Esophagus squamous epithelium (tissue), 5 donors: ENCODE measurements at regions not wholly inside any gene's neighbourhood (a gene's known extent, or its start where the extent isn't known, plus 50 kb on each side); places are given as distances from the start of the nearest gene placed in this dataset.

Experiments
- DNase-seq: peaks from one replicate; lab custom pipeline; 2025; lab: John Stamatoyannopoulos, UW
- H3K27ac ChIP-seq, 4 donors: fragments of 200-600 bp; sonication (generic); one replicate each; pipeline ENCODE4 v1.5.1; 2016 to 2019; ENCODE audit warnings: mild to moderate bottlenecking in 1 of 4
- H3K27me3 ChIP-seq, 4 donors: fragments of 200-600 bp; sonication (generic); 1 replicate in 3 of 4; 2 replicates in 1 of 4; pipeline versions ENCODE4 v1.5.1 to v1.6.0; 2017 to 2021; ENCODE audit warnings: antibody characterized with exemption in 1 of 4
- H3K36me3 ChIP-seq, 3 donors: fragments of 200-600 bp; sonication (generic); one replicate each; pipeline ENCODE4 v1.5.1; 2016 to 2019
- H3K4me1 ChIP-seq, 3 donors: fragments of 200-600 bp; sonication (generic); one replicate each; pipeline ENCODE4 v1.5.1; 2017 to 2019
- H3K4me3 ChIP-seq, 4 donors: fragments of 200-600 bp; sonication (generic); 1 replicate in 3 of 4; 2 replicates in 1 of 4; pipeline ENCODE4 v1.5.1; 2016 to 2019; ENCODE audit warnings: mild to moderate bottlenecking in 2 of 4, moderate library complexity in 1 of 4
- H3K9me3 ChIP-seq, 3 donors: fragments of 200-600 bp; sonication (generic); one replicate each; pipeline ENCODE4 v1.5.1; 2016 to 2019
- CTCF ChIP-seq, 6 experiments: fragments of 450-650 bp in 4 of 6; fragments of 200-600 bp in 2 of 6; sonication (generic) in 2 of 6; IDR thresholded peaks; one replicate each; pipeline ENCODE4 v1.5.1; 2016 to 2019; ENCODE audit warnings: antibody characterized with exemption in 6 of 6, mild to moderate bottlenecking in 4 of 6, moderate library complexity in 4 of 6
- POLR2A ChIP-seq, 4 donors: fragments of 450-650 bp; IDR thresholded peaks; one replicate each; pipeline ENCODE4 v1.6.1; 2017; ENCODE audit warnings: antibody characterized with exemption in 4 of 4, mild to moderate bottlenecking in 4 of 4, moderate library complexity in 3 of 4
- WGBS, 2 donors: methylation state at CpG; one replicate each; pipeline ENCODE4 v1.1.5; 2018; 5-methylcytosine and 5-hydroxymethylcytosine counted together
- intact Hi-C: fragments of 100-400 bp; cut with DNase I; formaldehyde crosslinking; loops from one replicate; pipeline ENCODE4 v1.15.0; 2022
- donor health status: DM: yes; HTN: yes; CAD: no.

- Histone ChIP-seq H3K27me3 (no peaks in the 10 kb centered on the region), H3K36me3 (no peaks in the 10 kb centered on the region), H3K4me3 (no peak overlapping the region), H3K9me3 (no peaks in the 10 kb centered on the region), H3K4me1 (peaks cover 0 to 21% (median 11%) of the 10 kb centered on the region in 3 donors), H3K27ac (no peak overlapping the region)
- intact Hi-C loops, result no loop called here
- 88 to 98% methylated on average over 4 of the region's 4 CpGs for WGBS, 2 donors
- DNase-seq, result no peak
- TF ChIP-seq CTCF (IDR thresholded peaks at IDR 0.05) (no peak), POLR2A (IDR thresholded peaks at IDR 0.05) (no peak)
Observed at GRCh38 chr10:78766603-78767002, 302.2 kb upstream of the ZMIZ1 start.

GRCh38 chr10:78768041-78768835 is 300.5 kb upstream of the ZMIZ1 start:
- Histone ChIP-seq H3K27ac (no peak overlapping the region), H3K4me1 (peaks cover 0 to 23% (median 10%) of the 10 kb centered on the region in 3 donors), H3K36me3 (no peaks in the 10 kb centered on the region), H3K9me3 (no peaks in the 10 kb centered on the region), H3K27me3 (no peaks in the 10 kb centered on the region), H3K4me3 (no peak overlapping the region)
- intact Hi-C loops, result no loop called here
- 71 to 89% methylated on average over 8 to 10 of the region's 14 CpGs for WGBS, 2 donors
- DNase-seq, result no peak
- TF ChIP-seq CTCF (IDR thresholded peaks at IDR 0.05) (no peak), POLR2A (IDR thresholded peaks at IDR 0.05) (no peak)

GRCh38 chr10:78768876-78769275 is 299.9 kb upstream of the ZMIZ1 start:
- no peaks in the 10 kb centered on the region for H3K27me3 ChIP-seq
- intact Hi-C loops, result no loop called here
- H3K36me3 ChIP-seq, result no peaks in the 10 kb centered on the region
- 36 to 55% methylated on average over 3 to 5 of the region's 5 CpGs for WGBS, 2 donors
- DNase-seq, result no peak
- no peaks in the 10 kb centered on the region for H3K9me3 ChIP-seq
- H3K4me1 ChIP-seq, result peaks cover 0 to 17% (median 4%) of the 10 kb centered on the region in 3 donors
- TF ChIP-seq POLR2A (IDR thresholded peaks at IDR 0.05) (no peak), CTCF (IDR thresholded peaks at IDR 0.05) (no peak)
- H3K4me3 ChIP-seq, result no peak overlapping the region
- H3K27ac ChIP-seq, result no peak overlapping the region

- 86 to 95% methylated on average over 5 of the region's 5 CpGs for WGBS, 2 donors
- Histone ChIP-seq H3K27ac (no peak overlapping the region), H3K9me3 (no peaks in the 10 kb centered on the region), H3K27me3 (no peaks in the 10 kb centered on the region), H3K36me3 (no peaks in the 10 kb centered on the region), H3K4me1 (peaks cover 0 to 11% (median 0%) of the 10 kb centered on the region in 3 donors), H3K4me3 (no peak overlapping the region)
- TF ChIP-seq POLR2A (IDR thresholded peaks at IDR 0.05), result no peak
- no peak for TF ChIP-seq CTCF (IDR thresholded peaks at IDR 0.05)
- no peak for DNase-seq
- intact Hi-C loops, result no loop called here
Observed at GRCh38 chr10:78769526-78769925, 299.2 kb upstream of the ZMIZ1 start.
